ENCODE measurements at regions not wholly inside any gene's neighbourhood (a gene's known extent, or its start where the extent isn't known, plus 50 kb on each side); places are given as distances from the start of the nearest gene placed in this dataset.

- DNase-seq, result no peak
Observed at GRCh38 chr1:102047724-102048123, 51.0 kb upstream of the OLFM3 start.
